ENCODE measurements at regions not wholly inside any gene's neighbourhood (a gene's known extent, or its start where the extent isn't known, plus 50 kb on each side); places are given as distances from the start of the nearest gene placed in this dataset.

DNA sequence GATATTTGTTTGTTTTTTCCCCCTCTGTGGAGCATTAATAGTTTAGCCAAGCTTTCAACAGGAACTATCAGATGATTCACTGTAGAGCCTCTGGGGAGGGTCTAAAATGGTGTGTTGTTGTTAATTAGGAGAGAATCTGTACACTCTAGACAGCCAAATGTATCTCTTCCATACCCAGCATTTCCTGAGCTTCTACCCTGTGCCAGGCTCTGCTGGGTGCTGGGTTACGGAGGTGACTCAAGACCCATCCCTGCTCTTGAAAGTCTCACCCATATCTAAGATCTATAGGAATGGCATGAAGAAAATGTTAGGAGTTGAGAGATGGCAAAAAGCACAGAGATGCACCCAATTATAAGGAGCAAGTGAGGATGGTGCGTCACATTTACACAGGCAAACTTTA lies 245.8 kb downstream of the C12orf75 start:
- no peak for TF ChIP-seq SIN3A (IDR thresholded peaks at IDR 0.05; ENCODE audit: low read depth)
- no peak for TF ChIP-seq TCF7L2 (IDR thresholded peaks at IDR 0.05; ENCODE audit: borderline replicate concordance, extremely low read depth, insufficient read depth, insufficient read length)
- no peak for TF ChIP-seq POLR2AphosphoS5 (IDR thresholded peaks at IDR 0.05; ENCODE audit: low read depth, low read length)
- no peak for TF ChIP-seq EZH2 (IDR thresholded peaks at IDR 0.05)
- TF ChIP-seq RAD21 (IDR thresholded peaks at IDR 0.05; ENCODE audit: low read depth): no peak
- TF ChIP-seq EZH2phosphoT487 (IDR thresholded peaks at IDR 0.05; ENCODE audit: borderline replicate concordance): no peak
- TF ChIP-seq, protein P1, sequence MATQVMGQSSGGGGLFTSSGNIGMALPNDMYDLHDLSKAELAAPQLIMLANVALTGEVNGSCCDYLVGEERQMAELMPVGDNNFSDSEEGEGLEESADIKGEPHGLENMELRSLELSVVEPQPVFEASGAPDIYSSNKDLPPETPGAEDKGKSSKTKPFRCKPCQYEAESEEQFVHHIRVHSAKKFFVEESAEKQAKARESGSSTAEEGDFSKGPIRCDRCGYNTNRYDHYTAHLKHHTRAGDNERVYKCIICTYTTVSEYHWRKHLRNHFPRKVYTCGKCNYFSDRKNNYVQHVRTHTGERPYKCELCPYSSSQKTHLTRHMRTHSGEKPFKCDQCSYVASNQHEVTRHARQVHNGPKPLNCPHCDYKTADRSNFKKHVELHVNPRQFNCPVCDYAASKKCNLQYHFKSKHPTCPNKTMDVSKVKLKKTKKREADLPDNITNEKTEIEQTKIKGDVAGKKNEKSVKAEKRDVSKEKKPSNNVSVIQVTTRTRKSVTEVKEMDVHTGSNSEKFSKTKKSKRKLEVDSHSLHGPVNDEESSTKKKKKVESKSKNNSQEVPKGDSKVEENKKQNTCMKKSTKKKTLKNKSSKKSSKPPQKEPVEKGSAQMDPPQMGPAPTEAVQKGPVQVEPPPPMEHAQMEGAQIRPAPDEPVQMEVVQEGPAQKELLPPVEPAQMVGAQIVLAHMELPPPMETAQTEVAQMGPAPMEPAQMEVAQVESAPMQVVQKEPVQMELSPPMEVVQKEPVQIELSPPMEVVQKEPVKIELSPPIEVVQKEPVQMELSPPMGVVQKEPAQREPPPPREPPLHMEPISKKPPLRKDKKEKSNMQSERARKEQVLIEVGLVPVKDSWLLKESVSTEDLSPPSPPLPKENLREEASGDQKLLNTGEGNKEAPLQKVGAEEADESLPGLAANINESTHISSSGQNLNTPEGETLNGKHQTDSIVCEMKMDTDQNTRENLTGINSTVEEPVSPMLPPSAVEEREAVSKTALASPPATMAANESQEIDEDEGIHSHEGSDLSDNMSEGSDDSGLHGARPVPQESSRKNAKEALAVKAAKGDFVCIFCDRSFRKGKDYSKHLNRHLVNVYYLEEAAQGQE (IDR thresholded peaks at IDR 0.05; ENCODE audit: low read depth): no peak
- TF ChIP-seq FOSL1 (IDR thresholded peaks at IDR 0.05; ENCODE audit: low read depth): no peak
- no peak for TF ChIP-seq EGR1 (IDR thresholded peaks at IDR 0.05; ENCODE audit: low read depth)
- TF ChIP-seq ZFX (IDR thresholded peaks at IDR 0.05): no peak
- TF ChIP-seq SP1 (IDR thresholded peaks at IDR 0.05; ENCODE audit: low read depth): no peak
- TF ChIP-seq, protein P2, sequence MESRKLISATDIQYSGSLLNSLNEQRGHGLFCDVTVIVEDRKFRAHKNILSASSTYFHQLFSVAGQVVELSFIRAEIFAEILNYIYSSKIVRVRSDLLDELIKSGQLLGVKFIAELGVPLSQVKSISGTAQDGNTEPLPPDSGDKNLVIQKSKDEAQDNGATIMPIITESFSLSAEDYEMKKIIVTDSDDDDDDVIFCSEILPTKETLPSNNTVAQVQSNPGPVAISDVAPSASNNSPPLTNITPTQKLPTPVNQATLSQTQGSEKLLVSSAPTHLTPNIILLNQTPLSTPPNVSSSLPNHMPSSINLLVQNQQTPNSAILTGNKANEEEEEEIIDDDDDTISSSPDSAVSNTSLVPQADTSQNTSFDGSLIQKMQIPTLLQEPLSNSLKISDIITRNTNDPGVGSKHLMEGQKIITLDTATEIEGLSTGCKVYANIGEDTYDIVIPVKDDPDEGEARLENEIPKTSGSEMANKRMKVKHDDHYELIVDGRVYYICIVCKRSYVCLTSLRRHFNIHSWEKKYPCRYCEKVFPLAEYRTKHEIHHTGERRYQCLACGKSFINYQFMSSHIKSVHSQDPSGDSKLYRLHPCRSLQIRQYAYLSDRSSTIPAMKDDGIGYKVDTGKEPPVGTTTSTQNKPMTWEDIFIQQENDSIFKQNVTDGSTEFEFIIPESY (IDR thresholded peaks at IDR 0.05; ENCODE audit: extremely low read depth, insufficient replicate concordance, low read length): no peak
- no peak for TF ChIP-seq SRF (IDR thresholded peaks at IDR 0.05; ENCODE audit: low read depth)
- ChIA-PET RAD21 (ENCODE audit: low non-redundant PET in 1 of 2, low total read pairs in 2 of 2, uncharacterized antibody in 2 of 2, unreplicated experiment in 2 of 2) (no interaction called here), CTCF (no interaction called here), POLR2A (no interaction called here)
- H3K79me2 ChIP-seq (ENCODE audit: insufficient read depth, low read length): no peaks in the 10 kb centered on the region
- DNase-seq (ENCODE audit: low read depth, low spot score) (no peak), ATAC-seq (no peak)
- H3K9me2 ChIP-seq (ENCODE audit: insufficient read depth): no peaks in the 10 kb centered on the region
- H3K9ac ChIP-seq (ENCODE audit: low read length): no peak overlapping the region
- H2AFZ ChIP-seq (ENCODE audit: low read depth, low read length, poor library complexity, severe bottlenecking): no peak overlapping the region
- no peaks in the 10 kb centered on the region for H3K36me3 ChIP-seq (ENCODE audit: control insufficient read depth in 1 of 2, insufficient read depth in 2 of 2, low read length in 2 of 2)
- no peaks in the 10 kb centered on the region for H4K20me1 ChIP-seq (ENCODE audit: insufficient read depth)
- no TSS peak for BruUV-seq (replicated peaks)
- intact Hi-C loops (cut with micrococcal nuclease): no loop called here
- H3K9me3 ChIP-seq (ENCODE audit: control insufficient read depth in 1 of 2, insufficient read depth in 1 of 2, low read depth in 1 of 2, low read length in 2 of 2): no peaks in the 10 kb centered on the region
- no peak overlapping the region for H3K4me2 ChIP-seq (ENCODE audit: low read length)
- H3K4me3 ChIP-seq (replicated peaks in 1 of 2; ENCODE audit: low read depth in 1 of 2, low read length in 2 of 2): no peak overlapping the region
- no peak overlapping the region for H3K27ac ChIP-seq (ENCODE audit: low read depth, low read length)
- no peaks in the 10 kb centered on the region for H3K27me3 ChIP-seq (ENCODE audit: insufficient read depth, low read length)
- H3K4me1 ChIP-seq (ENCODE audit: control insufficient read depth in 1 of 2, insufficient read depth in 2 of 2, low read length in 2 of 2): peaks cover 2 to 14% of the 10 kb centered on the region in 2 experiments; a peak in 2 of 4 replicates
